AG08396 (cell line): ENCODE measurements at regions not wholly inside any gene's neighbourhood (a gene's known extent, or its start where the extent isn't known, plus 50 kb on each side); places are given as distances from the start of the nearest gene placed in this dataset.
"Not testable (repeated sequence)": the region's sequence is repeated elsewhere in the genome, so short reads cannot be mapped to it uniquely, and the experiment has no call there.

Experiments
- DNase-seq: peaks from one replicate; pipeline ENCODE4 v3.0.0; 2012; ENCODE audit warnings: low spot score, mixed read lengths

GRCh38 chr10:131532291-131532690, 220.8 kb upstream of the TCERG1L start:
- no peak for DNase-seq

- DNase-seq, result no peak
These were observed 221.3 kb upstream of the TCERG1L start for GRCh38 chr10:131532745-131533341.

- DNase-seq, result no peak
These were observed 222.5 kb upstream of the TCERG1L start for GRCh38 chr10:131533846-131534526.

GRCh38 chr10:131534836-131535235, 223.3 kb upstream of the TCERG1L start:
- no peak for DNase-seq

GRCh38 chr10:131536676-131537075, 225.2 kb upstream of the TCERG1L start:
- DNase-seq, result no peak

- DNase-seq, result no peak
These were observed 225.8 kb upstream of the TCERG1L start for GRCh38 chr10:131537281-131537680.

- DNase-seq, result no peak
These were observed 233.0 kb upstream of the TCERG1L start for GRCh38 chr10:131544495-131544894.

- DNase-seq, result no peak
These were observed 234.7 kb upstream of the TCERG1L start for GRCh38 chr10:131546086-131546810.

GRCh38 chr10:131547129-131547799, 235.7 kb upstream of the TCERG1L start:
- no peak for DNase-seq

GRCh38 chr10:131548176-131548575, 236.7 kb upstream of the TCERG1L start:
- DNase-seq, result no peak

GRCh38 chr10:131549116-131549515, 237.6 kb upstream of the TCERG1L start:
- no peak for DNase-seq

GRCh38 chr10:131553121-131553520, 241.6 kb upstream of the TCERG1L start:
- no peak for DNase-seq

- no peak for DNase-seq
These were observed 242.1 kb upstream of the TCERG1L start for GRCh38 chr10:131553581-131553980.

- DNase-seq, result no peak
These were observed 243.3 kb upstream of the TCERG1L start for GRCh38 chr10:131554821-131555220.

- DNase-seq, result no peak
These were observed 243.9 kb upstream of the TCERG1L start for GRCh38 chr10:131555406-131555805.

GRCh38 chr10:131556061-131556896, 244.8 kb upstream of the TCERG1L start:
- no peak for DNase-seq

- no peak for DNase-seq
These were observed 245.5 kb upstream of the TCERG1L start for GRCh38 chr10:131556897-131557495.

GRCh38 chr10:131557956-131558355, 246.4 kb upstream of the TCERG1L start:
- not testable (repeated sequence) for DNase-seq

- no peak for DNase-seq
These were observed 248.0 kb upstream of the TCERG1L start for GRCh38 chr10:131559450-131559911.

GRCh38 chr10:131560166-131560565, 248.6 kb upstream of the TCERG1L start:
- DNase-seq, result no peak

GRCh38 chr10:131560706-131561355, 249.3 kb upstream of the TCERG1L start:
- DNase-seq, result no peak
